NCI-H345 (cell line): ENCODE measurements at regions not wholly inside any gene's neighbourhood (a gene's known extent, or its start where the extent isn't known, plus 50 kb on each side); places are given as distances from the start of the nearest gene placed in this dataset.

Experiments
- DNase-seq: peaks from one replicate; lab custom pipeline; 2025; lab: John Stamatoyannopoulos, UW

DNA sequence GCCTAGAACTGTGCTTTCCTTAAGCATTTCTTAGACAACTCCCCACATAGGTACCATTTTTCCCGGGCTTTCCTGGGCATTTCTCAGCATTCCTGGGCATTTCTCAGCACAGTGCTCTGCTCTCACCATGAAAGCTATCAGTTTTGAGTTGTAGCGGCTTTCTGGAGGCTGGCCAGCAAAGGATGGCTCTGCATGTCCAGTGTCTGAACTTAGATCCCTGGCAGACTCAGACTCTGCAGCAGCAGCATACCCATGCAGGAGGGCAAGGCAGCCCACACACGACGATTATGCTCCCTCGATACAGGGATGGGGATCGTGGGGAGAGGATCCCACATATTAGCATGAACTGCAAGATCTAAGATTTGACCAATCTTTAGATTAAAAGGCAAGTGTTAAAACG is 248.9 kb upstream of the MKI67 start:
- no peak for DNase-seq

- DNase-seq = no peak
These were observed 251.3 kb upstream of the MKI67 start for GRCh38 chr10:128377364-128377987.

- DNase-seq = no peak
These were observed 251.8 kb upstream of the MKI67 start for GRCh38 chr10:128377988-128378387.

DNA sequence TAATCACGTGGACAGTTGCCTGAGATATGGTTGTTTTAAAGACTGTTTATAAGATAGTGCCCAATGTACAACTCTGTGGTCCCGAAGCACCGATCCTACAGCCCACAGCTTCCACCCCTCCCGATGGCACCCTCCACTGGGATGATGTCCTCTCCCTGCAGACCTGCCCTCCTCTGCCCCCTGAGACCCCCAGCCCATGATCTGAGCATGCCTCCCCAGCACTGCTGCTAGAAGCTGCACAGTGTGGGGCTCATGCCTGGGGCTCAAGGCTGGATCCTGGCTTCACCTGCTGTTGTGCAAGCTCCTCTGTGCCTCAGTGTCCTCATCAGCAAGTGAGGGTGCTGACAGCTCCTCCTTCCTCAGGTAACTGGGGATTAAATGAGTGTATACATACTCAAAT is 254.7 kb upstream of the MKI67 start:
- no peak for DNase-seq

GRCh38 chr10:128382225-128382624 is 256.0 kb upstream of the MKI67 start:
- DNase-seq = peak; percentile 74

DNA sequence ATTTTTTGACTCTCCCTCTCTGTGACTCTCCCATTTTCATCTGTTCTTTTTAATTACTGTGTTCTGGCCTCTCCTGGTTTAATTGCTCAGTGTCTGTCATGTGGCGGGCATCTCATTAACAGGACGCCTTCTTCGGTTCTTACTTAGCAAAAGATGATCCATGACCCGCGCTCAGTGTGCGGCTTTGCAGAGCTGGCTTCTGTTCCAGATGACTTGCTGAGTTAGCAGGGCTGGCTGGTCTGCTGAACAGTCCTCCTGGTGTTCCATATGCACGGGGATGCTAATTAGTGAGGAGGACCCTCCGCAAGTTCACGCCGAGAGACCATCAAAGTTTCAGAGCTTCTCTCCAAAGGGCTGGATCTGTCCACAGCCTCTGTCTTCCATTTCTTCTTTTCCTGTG is 258.6 kb upstream of the MKI67 start:
- no peak for DNase-seq

DNA sequence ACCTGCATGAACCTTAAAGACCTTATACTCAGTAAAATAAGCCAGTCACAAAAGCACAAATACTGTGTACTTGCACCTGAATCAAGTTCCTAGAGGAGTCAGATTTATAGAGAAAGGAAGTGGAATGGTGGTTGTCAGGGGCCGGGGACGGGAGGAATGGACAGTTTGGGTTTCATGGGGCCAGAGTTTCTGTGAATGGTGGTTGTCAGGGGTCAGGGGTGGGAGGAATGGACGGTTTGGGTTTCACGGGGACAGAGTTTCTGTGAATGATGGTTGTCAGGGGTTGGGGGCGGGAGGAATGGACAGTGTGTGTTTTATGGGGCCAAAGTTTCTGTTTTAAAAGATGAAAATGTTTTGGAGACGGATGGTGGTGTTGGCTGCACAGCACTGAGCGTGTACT is 260.0 kb upstream of the MKI67 start:
- DNase-seq = no peak

GRCh38 chr10:128386816-128387604 is 260.8 kb upstream of the MKI67 start:
- no peak for DNase-seq

DNA sequence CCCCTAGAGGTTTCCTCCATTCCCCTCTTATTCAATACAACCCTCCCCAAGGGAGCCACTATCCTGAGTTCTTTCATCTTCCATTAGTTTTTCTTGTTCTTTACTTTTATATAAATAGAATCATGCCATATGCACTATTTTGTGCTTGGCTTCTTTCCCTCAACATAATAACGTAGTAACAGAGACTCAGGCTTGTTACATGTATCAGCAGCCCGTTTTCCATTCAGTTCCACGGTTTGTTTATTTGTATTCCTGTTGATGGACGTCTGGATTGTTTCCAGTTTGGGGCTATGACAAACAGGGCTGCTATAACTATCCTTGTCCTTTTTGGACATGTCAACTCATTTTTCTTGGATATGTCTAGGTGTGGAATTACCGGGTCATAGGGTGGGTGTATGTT is 264.4 kb upstream of the MKI67 start:
- no peak for DNase-seq

DNA sequence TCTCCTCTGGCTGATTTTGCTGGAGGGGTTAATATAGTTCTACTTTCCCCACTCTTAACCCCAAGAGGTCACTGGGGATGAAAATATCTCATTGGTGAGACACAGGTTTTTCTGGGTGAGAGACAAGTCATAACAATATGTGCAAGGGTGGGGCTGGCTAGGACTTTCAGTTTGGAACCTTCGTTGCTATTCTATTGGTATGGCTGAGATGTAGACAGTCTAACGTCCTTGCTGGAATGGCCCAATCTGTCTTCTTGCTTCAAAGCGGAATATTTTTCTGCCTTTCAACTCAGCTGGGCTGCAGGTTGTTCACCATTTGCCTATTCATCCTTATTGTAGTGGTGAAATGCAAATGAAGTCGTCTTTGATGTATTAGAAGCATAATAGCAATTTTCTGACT is 267.3 kb upstream of the MKI67 start:
- no peak for DNase-seq

- no peak for DNase-seq
These were observed 271.9 kb upstream of the MKI67 start for GRCh38 chr10:128398118-128398517.

DNA sequence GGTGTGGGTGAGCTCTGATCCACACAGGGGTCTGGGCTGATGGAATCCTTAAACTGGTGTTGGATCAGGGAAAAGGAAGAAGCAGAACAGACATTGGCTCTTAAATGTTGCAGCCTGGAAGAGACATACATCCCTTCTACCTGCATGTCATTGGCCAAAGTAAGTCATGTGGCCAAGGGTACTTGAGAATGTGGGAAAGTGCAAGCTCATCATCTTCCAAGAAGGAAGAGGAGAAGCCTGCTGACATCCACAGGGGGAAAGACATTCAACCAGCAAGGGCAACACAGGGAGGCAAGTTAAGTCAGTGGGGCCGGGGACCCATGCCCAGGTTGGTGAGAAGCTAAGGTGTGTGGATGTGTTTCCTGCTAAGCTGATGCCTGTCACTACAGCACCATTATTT is 272.8 kb upstream of the MKI67 start:
- DNase-seq = no peak

- DNase-seq = peak; percentile 80
These were observed 274.3 kb upstream of the MKI67 start for GRCh38 chr10:128400564-128400963.

- DNase-seq = no peak
These were observed 279.2 kb upstream of the MKI67 start for GRCh38 chr10:128405450-128405849.

DNA sequence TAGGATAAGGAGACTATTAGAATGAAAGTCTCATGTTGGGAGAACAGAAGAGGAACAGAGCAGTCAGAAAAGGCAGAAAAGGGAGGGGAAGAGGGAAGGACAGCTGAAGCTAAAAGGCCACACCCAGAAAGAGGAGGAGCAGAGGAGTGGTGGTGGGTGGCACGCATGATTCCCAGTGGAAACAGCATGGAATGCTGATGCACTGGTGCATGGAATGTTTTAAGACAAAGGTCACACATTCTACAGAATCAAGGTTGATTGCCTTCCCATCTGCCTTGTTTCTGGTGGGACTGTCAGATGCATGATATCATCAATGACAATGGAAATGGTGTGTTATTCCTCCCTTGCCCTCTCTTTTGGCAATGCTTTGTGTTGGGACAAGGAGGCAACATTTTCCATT is 285.4 kb upstream of the MKI67 start:
- DNase-seq = no peak

DNA sequence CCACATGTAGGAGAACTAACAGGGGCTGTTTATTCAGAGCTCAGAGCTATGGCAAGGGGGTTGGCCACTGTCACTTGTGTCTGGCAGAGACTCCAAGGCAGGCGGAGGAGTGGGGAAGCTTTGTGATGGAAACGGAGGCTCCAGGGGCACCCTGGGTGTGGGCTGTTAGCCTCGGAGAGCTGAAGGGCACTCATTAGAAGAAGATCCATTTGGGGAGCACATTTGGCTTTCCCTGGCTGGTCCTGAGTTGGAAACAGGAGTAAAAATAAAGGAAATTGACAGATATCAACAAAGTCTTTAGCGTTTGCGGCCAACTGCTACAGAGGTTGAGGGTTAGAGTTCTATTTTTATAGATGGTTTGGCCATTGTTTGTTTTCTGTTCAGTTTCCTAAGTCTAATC is 288.3 kb upstream of the MKI67 start:
- DNase-seq = no peak

GRCh38 chr10:128416231-128416630 is 290.0 kb upstream of the MKI67 start:
- no peak for DNase-seq

DNA sequence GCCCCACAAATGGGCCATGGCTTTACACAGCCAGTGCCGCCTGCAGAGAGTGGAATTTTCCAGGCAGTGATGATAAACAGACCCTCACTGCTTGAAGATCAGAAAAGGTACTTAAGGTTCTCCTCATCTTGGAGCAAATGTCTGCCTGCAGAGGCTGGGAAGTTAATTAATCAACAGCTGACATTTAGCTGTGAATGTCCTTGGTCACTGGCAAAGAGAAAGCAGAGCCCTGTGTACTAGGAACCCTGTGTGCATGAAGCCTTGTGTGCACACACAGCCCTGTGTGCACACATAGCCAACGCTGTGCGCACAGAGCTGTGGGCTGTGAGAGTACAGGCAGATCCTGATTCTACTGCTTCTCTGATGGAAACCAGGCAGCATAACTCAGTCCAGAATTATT is 291.6 kb upstream of the MKI67 start:
- no peak for DNase-seq

DNA sequence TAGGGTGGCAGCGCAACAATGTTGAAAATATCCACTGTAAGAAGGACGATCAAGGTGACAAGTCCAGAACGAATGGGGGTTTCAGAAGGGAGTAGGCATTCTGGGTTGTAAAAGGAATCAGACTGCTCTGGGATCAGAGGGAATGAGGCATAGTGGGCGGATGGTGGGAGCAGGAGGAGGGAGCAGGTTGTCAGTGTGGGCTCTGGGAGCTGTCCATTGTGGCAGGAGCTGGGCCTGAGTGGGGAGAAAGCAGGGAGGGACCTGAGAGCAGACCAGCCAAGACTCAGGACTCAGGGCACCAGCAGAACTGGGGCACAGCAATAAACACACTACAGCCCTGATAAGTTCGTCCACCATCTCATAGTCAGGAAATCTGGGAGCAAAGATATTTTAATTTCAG is 292.6 kb upstream of the MKI67 start:
- DNase-seq = no peak

DNA sequence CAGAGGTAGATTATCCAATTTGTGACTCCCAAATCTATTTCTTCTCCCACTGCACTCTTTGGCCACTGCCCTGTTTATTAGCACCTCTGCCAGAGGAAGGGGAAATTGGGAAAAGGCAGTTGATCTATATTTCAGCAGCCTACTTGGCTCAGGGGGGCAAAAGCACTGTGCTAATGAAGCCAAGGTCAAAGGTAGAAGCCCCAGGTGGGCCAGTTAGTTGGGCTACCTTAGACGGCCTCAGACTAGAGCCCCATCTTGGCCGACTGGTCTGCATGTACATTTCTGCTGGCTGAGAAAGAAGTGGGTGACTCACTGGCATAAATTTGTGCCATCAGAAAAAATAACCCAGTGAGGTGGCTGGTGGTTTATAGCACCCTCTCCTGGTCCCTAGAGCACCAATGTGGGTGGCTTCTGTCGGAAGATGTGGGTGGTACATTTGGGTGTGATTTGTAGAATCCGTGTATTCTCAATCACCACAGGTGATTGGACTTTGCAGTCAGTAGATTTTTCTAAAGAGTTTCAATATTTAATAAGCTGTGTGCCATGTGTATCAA is 293.3 kb upstream of the MKI67 start:
- DNase-seq = no peak

DNA sequence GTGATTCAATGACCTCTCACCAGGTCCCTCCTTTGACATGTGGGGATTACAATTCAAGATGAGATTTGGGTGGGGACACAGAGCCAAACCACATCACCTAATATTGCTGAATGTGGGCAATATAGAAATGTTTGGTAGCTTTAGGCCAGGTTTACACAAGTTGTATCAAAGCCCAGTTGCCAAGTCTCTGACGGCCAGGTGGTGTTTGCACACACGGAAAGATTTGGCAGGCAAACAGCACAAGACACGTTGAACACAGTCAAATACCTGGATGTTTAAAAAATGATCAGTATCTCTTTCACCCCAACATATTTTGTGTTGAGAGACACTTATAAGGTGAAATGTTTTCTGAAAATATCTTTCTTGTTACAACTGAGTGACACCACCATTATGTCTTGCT is 294.4 kb upstream of the MKI67 start:
- DNase-seq = no peak

- DNase-seq = no peak
These were observed 295.3 kb upstream of the MKI67 start for GRCh38 chr10:128421371-128422160.

DNA sequence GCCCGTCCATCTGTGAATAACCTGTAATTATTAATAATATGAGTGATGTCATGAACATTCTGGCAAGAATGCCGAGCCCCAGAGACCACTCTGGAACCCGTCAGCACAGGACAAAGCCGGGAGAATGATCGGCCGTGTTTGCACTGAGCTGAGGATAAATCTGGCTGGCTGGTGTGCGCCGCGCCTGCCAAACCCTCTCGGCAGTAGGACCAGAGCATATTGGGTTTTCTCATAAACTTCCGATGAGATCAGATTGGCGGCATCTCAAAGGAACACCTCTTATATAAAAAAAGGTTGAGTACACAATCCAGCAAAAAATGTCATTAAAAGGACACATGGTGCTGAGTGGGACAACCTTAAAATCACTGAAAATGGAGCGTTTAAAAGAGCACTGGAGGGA is 296.0 kb upstream of the MKI67 start:
- DNase-seq = no peak
